MM.1S (cell line): ENCODE measurements at regions not wholly inside any gene's neighbourhood (a gene's known extent, or its start where the extent isn't known, plus 50 kb on each side); places are given as distances from the start of the nearest gene placed in this dataset.
"Not testable (repeated sequence)": the region's sequence is repeated elsewhere in the genome, so short reads cannot be mapped to it uniquely, and the experiment has no call there.

ENCODE experiments used
- EZH2 ChIP-seq: fragments of 300-600 bp; sonication (generic); optimal IDR thresholded peaks from 2 replicates; pipeline ENCODE3; 2017; ENCODE audit warnings: low read depth, mild to moderate bottlenecking, antibody characterized with exemption, low read length, mixed read lengths
- EZH2phosphoT487 ChIP-seq: fragments of 300-600 bp; sonication (generic); IDR thresholded peaks from 2 replicates; pipeline ENCODE4 v1.6.1; 2018; ENCODE audit warnings: antibody characterized with exemption, low read length
- TF ChIP-seq, protein P1 (sequence below): fragments of 300-600 bp; sonication (generic); IDR thresholded peaks from 2 replicates; pipeline ENCODE4 v1.5.1; 2016; ENCODE audit warnings: antibody characterized with exemption, low read length, mixed read lengths

DNA sequence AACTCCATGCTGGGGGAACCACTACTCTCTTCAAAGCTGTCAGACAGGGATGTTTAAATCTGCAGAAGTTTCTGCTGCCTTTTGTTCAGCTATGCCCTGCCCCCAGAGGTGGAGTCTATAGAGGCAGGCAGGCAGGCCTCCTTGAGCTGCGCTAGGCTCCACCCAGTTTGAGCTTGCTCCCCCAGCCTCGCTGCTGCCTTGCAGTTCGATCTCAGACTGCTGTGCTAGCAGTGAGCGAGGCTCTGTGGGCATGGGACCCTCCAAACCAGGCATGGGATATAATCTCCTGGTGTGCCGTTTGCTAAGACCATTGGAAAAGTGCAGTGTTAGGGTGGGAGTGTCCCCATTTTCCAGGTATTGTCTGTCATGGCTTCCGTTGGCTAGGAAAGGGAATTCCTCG lies 171.8 kb downstream of the PDCD6IP start:
- TF ChIP-seq, protein P1, sequence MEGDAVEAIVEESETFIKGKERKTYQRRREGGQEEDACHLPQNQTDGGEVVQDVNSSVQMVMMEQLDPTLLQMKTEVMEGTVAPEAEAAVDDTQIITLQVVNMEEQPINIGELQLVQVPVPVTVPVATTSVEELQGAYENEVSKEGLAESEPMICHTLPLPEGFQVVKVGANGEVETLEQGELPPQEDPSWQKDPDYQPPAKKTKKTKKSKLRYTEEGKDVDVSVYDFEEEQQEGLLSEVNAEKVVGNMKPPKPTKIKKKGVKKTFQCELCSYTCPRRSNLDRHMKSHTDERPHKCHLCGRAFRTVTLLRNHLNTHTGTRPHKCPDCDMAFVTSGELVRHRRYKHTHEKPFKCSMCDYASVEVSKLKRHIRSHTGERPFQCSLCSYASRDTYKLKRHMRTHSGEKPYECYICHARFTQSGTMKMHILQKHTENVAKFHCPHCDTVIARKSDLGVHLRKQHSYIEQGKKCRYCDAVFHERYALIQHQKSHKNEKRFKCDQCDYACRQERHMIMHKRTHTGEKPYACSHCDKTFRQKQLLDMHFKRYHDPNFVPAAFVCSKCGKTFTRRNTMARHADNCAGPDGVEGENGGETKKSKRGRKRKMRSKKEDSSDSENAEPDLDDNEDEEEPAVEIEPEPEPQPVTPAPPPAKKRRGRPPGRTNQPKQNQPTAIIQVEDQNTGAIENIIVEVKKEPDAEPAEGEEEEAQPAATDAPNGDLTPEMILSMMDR = not testable (repeated sequence)
- not testable (repeated sequence) for TF ChIP-seq EZH2phosphoT487, EZH2
